ENCODE measurements at regions not wholly inside any gene's neighbourhood (a gene's known extent, or its start where the extent isn't known, plus 50 kb on each side); places are given as distances from the start of the nearest gene placed in this dataset.
"Not testable (repeated sequence)": the region's sequence is repeated elsewhere in the genome, so short reads cannot be mapped to it uniquely, and the experiment has no call there.

DNA sequence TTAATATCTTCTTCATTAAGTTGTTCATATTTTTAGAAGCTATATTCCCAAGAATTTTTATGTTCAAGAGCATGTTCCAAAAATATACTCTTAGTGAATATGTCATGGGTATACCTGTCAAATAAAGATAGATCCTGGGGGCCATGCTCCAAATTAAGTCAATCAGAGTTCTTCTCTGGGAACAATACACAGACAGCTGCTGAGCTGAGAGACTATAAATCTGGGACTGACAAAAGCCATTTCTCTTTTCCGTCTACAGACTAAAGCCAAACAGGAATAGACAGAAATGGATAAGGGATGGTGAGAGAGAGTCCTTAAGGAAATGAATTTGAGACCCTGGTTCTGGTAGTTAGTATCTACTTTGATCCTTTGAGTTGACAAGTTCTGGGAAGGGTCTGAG lies 465.1 kb upstream of the RASGRP1 start:
- WGBS, 2 experiments (ENCODE audit: low coverage in 1 of 2, low lambda C conversion rate in 2 of 2, missing lambda C conversion rate in 2 of 2) = 94 to 100% methylated on average over 1 of the region's 1 CpG
- no peak for DNase-seq
- Histone ChIP-seq H3K4me2 (ENCODE audit: unreplicated experiment) (no peak overlapping the region), H3K27me3 (replicated peaks; ENCODE audit: insufficient read depth) (no peaks in the 10 kb centered on the region), H2AFZ (no peak overlapping the region), H3K9me2 (ENCODE audit: insufficient read depth) (no peaks in the 10 kb centered on the region), H3K9me3 (ENCODE audit: low read depth) (no peaks in the 10 kb centered on the region), H3K36me3 (ENCODE audit: low read depth) (no peaks in the 10 kb centered on the region), H3K4me3 (no peak overlapping the region), H3F3A (ENCODE audit: insufficient read depth) (peaks cover 18% of the 10 kb centered on the region; the same call in 1 of the 2 replicates), H3K9ac (no peak overlapping the region), H3K79me2 (ENCODE audit: insufficient read depth) (no peaks in the 10 kb centered on the region), H3K27ac (no peak overlapping the region), H4K20me1 (ENCODE audit: insufficient read depth) (no peaks in the 10 kb centered on the region), H3K4me1 (ENCODE audit: insufficient read depth) (peaks cover 19% of the 10 kb centered on the region; the same call in 1 of the 2 replicates)
- TF ChIP-seq EZH2phosphoT487 (IDR thresholded peaks at IDR 0.05; ENCODE audit: insufficient read depth, low read depth) (no peak), EZH2 (IDR thresholded peaks at IDR 0.05; ENCODE audit: insufficient read depth, poor library complexity, severe bottlenecking) (no peak)
- in situ Hi-C loops (cut with MboI) = no loop called here

DNA sequence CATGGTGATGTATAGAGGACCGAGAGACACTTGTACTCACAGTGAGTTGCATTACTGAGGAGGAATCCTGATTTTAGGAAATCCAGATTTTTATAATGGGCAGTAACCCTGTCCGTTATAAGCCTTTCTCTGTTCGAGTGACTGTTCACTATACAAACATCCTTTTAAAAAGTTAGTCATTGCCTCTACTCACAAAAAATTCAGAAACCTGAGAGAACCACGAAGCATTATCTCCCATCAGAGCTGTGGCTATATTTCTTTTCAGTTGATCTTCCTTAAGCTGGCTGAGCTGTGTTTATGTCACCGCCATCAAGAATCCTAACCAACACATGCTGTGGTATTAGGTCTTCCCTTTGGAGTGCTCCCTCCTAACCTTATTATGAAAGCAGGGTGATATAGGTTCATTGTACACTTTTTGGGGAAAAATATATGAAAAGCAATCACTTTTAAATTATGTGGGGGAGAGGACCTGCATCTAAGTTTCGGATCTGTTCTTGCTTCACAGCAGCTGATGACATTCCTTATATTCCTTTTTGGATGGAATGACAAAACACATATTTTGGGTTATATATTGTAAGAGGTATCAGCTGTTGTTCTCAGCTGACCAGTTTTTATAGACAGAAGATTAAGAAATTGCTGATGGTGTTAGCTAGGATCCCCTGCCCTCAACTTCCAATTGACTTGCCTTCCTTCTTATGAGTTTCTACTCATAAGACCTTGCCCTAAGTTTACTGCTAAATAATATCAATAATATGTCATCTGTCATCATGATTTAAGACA lies 465.9 kb upstream of the RASGRP1 start:
- H2AFZ ChIP-seq = no peak overlapping the region
- H3K9me2 ChIP-seq (ENCODE audit: insufficient read depth) = no peaks in the 10 kb centered on the region
- H3K9me3 ChIP-seq (ENCODE audit: low read depth) = no peaks in the 10 kb centered on the region
- H3K9ac ChIP-seq = no peak overlapping the region
- no peaks in the 10 kb centered on the region for H4K20me1 ChIP-seq (ENCODE audit: insufficient read depth)
- no peaks in the 10 kb centered on the region for H3K27me3 ChIP-seq (replicated peaks; ENCODE audit: insufficient read depth)
- peak; percentile 8 for DNase-seq
- peaks cover 18% of the 10 kb centered on the region; the same call in 1 of the 2 replicates for H3F3A ChIP-seq (ENCODE audit: insufficient read depth)
- no peak overlapping the region for H3K4me3 ChIP-seq
- in situ Hi-C loops (cut with MboI) = no loop called here
- H3K36me3 ChIP-seq (ENCODE audit: low read depth) = no peaks in the 10 kb centered on the region
- H3K4me2 ChIP-seq (ENCODE audit: unreplicated experiment) = no peak overlapping the region
- H3K27ac ChIP-seq = no peak overlapping the region
- TF ChIP-seq EZH2phosphoT487 (IDR thresholded peaks at IDR 0.05; ENCODE audit: insufficient read depth, low read depth) (no peak), EZH2 (IDR thresholded peaks at IDR 0.05; ENCODE audit: insufficient read depth, poor library complexity, severe bottlenecking) (no peak)
- peaks cover 12% of the 10 kb centered on the region; the same call in 1 of the 2 replicates for H3K4me1 ChIP-seq (ENCODE audit: insufficient read depth)
- WGBS, 2 experiments (ENCODE audit: low coverage in 1 of 2, low lambda C conversion rate in 2 of 2, missing lambda C conversion rate in 2 of 2) = 84 to 86% methylated on average over 6 of the region's 6 CpGs
- H3K79me2 ChIP-seq (ENCODE audit: insufficient read depth) = no peaks in the 10 kb centered on the region

DNA sequence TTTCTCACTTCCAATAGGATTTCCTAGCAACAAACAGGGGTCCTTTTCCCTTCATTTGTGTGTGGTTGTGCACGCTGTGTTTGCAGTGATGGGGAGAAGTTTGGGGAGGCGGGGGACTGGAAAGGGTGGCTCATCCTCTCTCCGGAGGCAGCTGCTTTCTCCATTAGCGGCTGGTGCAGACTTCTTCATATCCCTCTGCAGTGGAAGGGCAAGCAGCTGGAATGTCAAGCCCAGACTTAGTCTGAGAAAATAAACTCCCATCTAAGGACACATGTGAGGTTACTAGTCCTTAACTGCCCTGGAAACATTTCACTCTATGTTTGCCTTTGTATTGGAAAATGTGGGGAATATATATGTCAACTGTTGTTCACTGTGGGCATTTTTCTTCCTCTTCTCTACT lies 467.0 kb upstream of the RASGRP1 start:
- TF ChIP-seq EZH2 (IDR thresholded peaks at IDR 0.05; ENCODE audit: insufficient read depth, poor library complexity, severe bottlenecking) = no peak
- TF ChIP-seq EZH2phosphoT487 (IDR thresholded peaks at IDR 0.05; ENCODE audit: insufficient read depth, low read depth) = no peak
- in situ Hi-C loops (cut with MboI) = no loop called here
- H3K27ac ChIP-seq = no peak overlapping the region

DNA sequence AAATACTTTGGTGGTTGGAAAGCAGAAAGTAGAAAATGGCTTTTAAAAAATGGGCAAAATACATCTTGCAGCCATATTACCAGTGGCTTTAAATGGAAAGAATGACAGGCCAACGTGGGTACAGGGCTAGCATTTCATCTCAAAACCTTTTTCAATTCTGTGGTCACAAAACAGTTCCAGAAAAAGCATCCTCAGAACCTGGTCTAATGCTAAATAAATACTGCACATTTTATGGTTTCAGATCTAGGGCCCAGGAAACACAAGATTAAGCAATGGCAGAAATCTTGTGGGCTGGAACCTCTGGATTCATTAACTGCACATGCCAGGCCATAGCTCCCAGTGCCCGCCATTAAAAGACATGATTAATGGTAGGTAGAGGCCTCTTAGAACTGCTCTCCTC lies 470.2 kb upstream of the RASGRP1 start:
- DNase-seq = no peak
- no peaks in the 10 kb centered on the region for H3K36me3 ChIP-seq (ENCODE audit: low read depth)

More for the DNA sequence above, 467.0 kb upstream of the RASGRP1 start:
- Histone ChIP-seq H3K9me2 (ENCODE audit: insufficient read depth) (no peaks in the 10 kb centered on the region), H3K4me2 (ENCODE audit: unreplicated experiment) (no peak overlapping the region), H3K4me1 (ENCODE audit: insufficient read depth) (peaks cover 10% of the 10 kb centered on the region; the same call in 1 of the 2 replicates), H3K79me2 (ENCODE audit: insufficient read depth) (no peaks in the 10 kb centered on the region), H3K36me3 (ENCODE audit: low read depth) (no peaks in the 10 kb centered on the region), H3K9me3 (ENCODE audit: low read depth) (no peaks in the 10 kb centered on the region), H4K20me1 (ENCODE audit: insufficient read depth) (no peaks in the 10 kb centered on the region), H3K27me3 (replicated peaks; ENCODE audit: insufficient read depth) (no peaks in the 10 kb centered on the region), H3K4me3 (no peak overlapping the region), H3F3A (ENCODE audit: insufficient read depth) (peaks cover 18% of the 10 kb centered on the region; the same call in 1 of the 2 replicates), H3K9ac (no peak overlapping the region), H2AFZ (no peak overlapping the region)
- WGBS, 2 experiments (ENCODE audit: low coverage in 1 of 2, low lambda C conversion rate in 2 of 2, missing lambda C conversion rate in 2 of 2) = 86 to 92% methylated on average over 4 of the region's 4 CpGs
- no peak for DNase-seq

DNA sequence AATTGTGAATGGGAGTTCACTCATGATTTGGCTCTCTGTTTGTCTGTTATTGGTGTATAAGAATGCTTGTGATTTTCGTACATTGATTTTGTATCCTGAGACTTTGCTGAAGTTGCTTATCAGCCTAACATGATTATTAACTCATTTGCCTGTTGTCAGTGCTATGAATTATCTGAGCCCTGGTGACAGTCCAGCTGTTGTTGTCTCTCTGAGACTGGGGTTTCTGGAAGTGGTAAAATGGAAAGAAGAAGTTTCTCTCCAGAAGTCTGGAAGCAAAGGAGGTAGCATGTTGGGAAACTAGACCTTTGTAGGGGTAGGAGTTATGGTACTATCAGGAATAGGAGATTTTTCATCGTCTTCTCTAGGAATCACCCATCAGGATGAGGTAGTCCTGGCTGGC lies 473.0 kb upstream of the RASGRP1 start:
- H3K9me3 ChIP-seq (ENCODE audit: low read depth); H3K36me3 ChIP-seq (ENCODE audit: low read depth); H3K9ac ChIP-seq; H3K4me3 ChIP-seq; H2AFZ ChIP-seq; H3K4me2 ChIP-seq (ENCODE audit: unreplicated experiment); H3K79me2 ChIP-seq (ENCODE audit: insufficient read depth); H3K27ac ChIP-seq; H3F3A ChIP-seq (ENCODE audit: insufficient read depth); in situ Hi-C loops (cut with MboI); H3K4me1 ChIP-seq (ENCODE audit: insufficient read depth); DNase-seq; H4K20me1 ChIP-seq (ENCODE audit: insufficient read depth); H3K27me3 ChIP-seq (replicated peaks; ENCODE audit: insufficient read depth); H3K9me2 ChIP-seq (ENCODE audit: insufficient read depth): not testable (repeated sequence)
- 94 to 97% methylated on average over 2 of the region's 2 CpGs for WGBS, 2 experiments (ENCODE audit: low coverage in 1 of 2, low lambda C conversion rate in 2 of 2, missing lambda C conversion rate in 2 of 2)

More for the DNA sequence above, 470.2 kb upstream of the RASGRP1 start:
- Histone ChIP-seq H3K79me2 (ENCODE audit: insufficient read depth) (no peaks in the 10 kb centered on the region), H3K4me1 (ENCODE audit: insufficient read depth) (no peaks in the 10 kb centered on the region), H3F3A (ENCODE audit: insufficient read depth) (peaks cover 7% of the 10 kb centered on the region; the same call in 1 of the 2 replicates), H3K9me2 (ENCODE audit: insufficient read depth) (no peaks in the 10 kb centered on the region), H4K20me1 (ENCODE audit: insufficient read depth) (no peaks in the 10 kb centered on the region), H3K9me3 (ENCODE audit: low read depth) (no peaks in the 10 kb centered on the region), H3K4me3 (no peak overlapping the region), H3K4me2 (ENCODE audit: unreplicated experiment) (no peak overlapping the region), H3K27me3 (replicated peaks; ENCODE audit: insufficient read depth) (no peaks in the 10 kb centered on the region), H2AFZ (no peak overlapping the region), H3K27ac (no peak overlapping the region), H3K9ac (no peak overlapping the region)
- 13 to 19% methylated on average over 2 of the region's 2 CpGs for WGBS, 2 experiments (ENCODE audit: low coverage in 1 of 2, low lambda C conversion rate in 2 of 2, missing lambda C conversion rate in 2 of 2)
- TF ChIP-seq EZH2phosphoT487 (IDR thresholded peaks at IDR 0.05; ENCODE audit: insufficient read depth, low read depth) = no peak
- no peak for TF ChIP-seq EZH2 (IDR thresholded peaks at IDR 0.05; ENCODE audit: insufficient read depth, poor library complexity, severe bottlenecking)
- in situ Hi-C loops (cut with MboI) = no loop called here
